ENCODE measurements at regions not wholly inside any gene's neighbourhood (a gene's known extent, or its start where the extent isn't known, plus 50 kb on each side); places are given as distances from the start of the nearest gene placed in this dataset.

GRCh38 chr7:22617166-22617565 is 109.8 kb upstream of the IL6 start:
- no peak overlapping the region for H3K27ac Mint-ChIP-seq
- H3K9me3 Mint-ChIP-seq: peaks cover 19% of the 10 kb centered on the region
- no peaks in the 10 kb centered on the region for H3K36me3 Mint-ChIP-seq (ENCODE audit: low read depth)
- no peak for TF ChIP-seq CTCF (IDR thresholded peaks at IDR 0.05)
- H3K27me3 Mint-ChIP-seq: peaks cover 16% of the 10 kb centered on the region
- ChIA-PET POLR2A (no interaction called here), CTCF (no interaction called here)
- no peak overlapping the region for H3K4me3 Mint-ChIP-seq
- intact Hi-C loops (cut with micrococcal nuclease): no loop called here
- DNase-seq: no peak
- no peaks in the 10 kb centered on the region for H3K4me1 Mint-ChIP-seq (ENCODE audit: low read depth)
- no peak for ATAC-seq

GRCh38 chr7:22613496-22613895 is 113.5 kb upstream of the IL6 start:
- H3K36me3 Mint-ChIP-seq (ENCODE audit: low read depth): no peaks in the 10 kb centered on the region
- TF ChIP-seq CTCF (IDR thresholded peaks at IDR 0.05): no peak
- H3K4me3 Mint-ChIP-seq: no peak overlapping the region
- H3K4me1 Mint-ChIP-seq (ENCODE audit: low read depth): no peaks in the 10 kb centered on the region
- ATAC-seq: no peak
- peaks cover 22% of the 10 kb centered on the region for H3K27me3 Mint-ChIP-seq
- H3K27ac Mint-ChIP-seq: no peak overlapping the region
- intact Hi-C loops (cut with micrococcal nuclease): no loop called here
- CTCF ChIA-PET: interaction anchor here (1.0 to 1.5 kb wide), 2 partner anchors 14 to 53 kb away, joined by 3 read pairs; no protein-coding TSS in a partner anchor
- H3K9me3 Mint-ChIP-seq: peaks cover 18% of the 10 kb centered on the region
- DNase-seq: no peak
- POLR2A ChIA-PET: no interaction called here

GRCh38 chr7:22612776-22613175 is 112.8 kb upstream of the STEAP1B start:
- no peak overlapping the region for H3K4me3 Mint-ChIP-seq
- no peak overlapping the region for H3K27ac Mint-ChIP-seq
- POLR2A ChIA-PET: no interaction called here
- ATAC-seq (no peak), DNase-seq (no peak)
- TF ChIP-seq CTCF (IDR thresholded peaks at IDR 0.05): no peak
- H3K4me1 Mint-ChIP-seq (ENCODE audit: low read depth): no peaks in the 10 kb centered on the region
- intact Hi-C loops (cut with micrococcal nuclease): no loop called here
- H3K9me3 Mint-ChIP-seq: peaks cover 10% of the 10 kb centered on the region
- H3K36me3 Mint-ChIP-seq (ENCODE audit: low read depth): no peaks in the 10 kb centered on the region
- H3K27me3 Mint-ChIP-seq: peaks cover 22% of the 10 kb centered on the region
- CTCF ChIA-PET: no interaction called here

GRCh38 chr7:22611758-22612079 is 111.7 kb upstream of the STEAP1B start:
- no peak for DNase-seq
- ATAC-seq: no peak
- ChIA-PET POLR2A (no interaction called here), CTCF (interaction anchor here (1.2 kb wide), 1 partner anchor 115 kb away, joined by 3 read pairs; the partner anchor contains the start of gene IL6)
- intact Hi-C loops (cut with micrococcal nuclease): no loop called here
- Mint-ChIP-seq H3K4me3 (no peak overlapping the region), H3K9me3 (no peaks in the 10 kb centered on the region), H3K27me3 (peaks cover 23% of the 10 kb centered on the region), H3K36me3 (ENCODE audit: low read depth) (no peaks in the 10 kb centered on the region), H3K27ac (no peak overlapping the region), H3K4me1 (ENCODE audit: low read depth) (no peaks in the 10 kb centered on the region)
- no peak for TF ChIP-seq CTCF (IDR thresholded peaks at IDR 0.05)

GRCh38 chr7:22610951-22611757 is 111.2 kb upstream of the STEAP1B start:
- H3K4me3 Mint-ChIP-seq: no peak overlapping the region
- ATAC-seq (no peak), DNase-seq (no peak)
- no peaks in the 10 kb centered on the region for H3K4me1 Mint-ChIP-seq (ENCODE audit: low read depth)
- no peak for TF ChIP-seq CTCF (IDR thresholded peaks at IDR 0.05)
- H3K36me3 Mint-ChIP-seq (ENCODE audit: low read depth): no peaks in the 10 kb centered on the region
- no peaks in the 10 kb centered on the region for H3K9me3 Mint-ChIP-seq
- H3K27ac Mint-ChIP-seq: no peak overlapping the region
- ChIA-PET CTCF (interaction anchor here (1.2 to 2.3 kb wide), 2 partner anchors 50 to 116 kb away, joined by 3 to 8 read pairs; partner anchors contain the start of gene IL6), POLR2A (no interaction called here)
- intact Hi-C loops (cut with micrococcal nuclease): no loop called here
- H3K27me3 Mint-ChIP-seq: peaks cover 23% of the 10 kb centered on the region
